ENCODE measurements at regions not wholly inside any gene's neighbourhood (a gene's known extent, or its start where the extent isn't known, plus 50 kb on each side); places are given as distances from the start of the nearest gene placed in this dataset.

DNA sequence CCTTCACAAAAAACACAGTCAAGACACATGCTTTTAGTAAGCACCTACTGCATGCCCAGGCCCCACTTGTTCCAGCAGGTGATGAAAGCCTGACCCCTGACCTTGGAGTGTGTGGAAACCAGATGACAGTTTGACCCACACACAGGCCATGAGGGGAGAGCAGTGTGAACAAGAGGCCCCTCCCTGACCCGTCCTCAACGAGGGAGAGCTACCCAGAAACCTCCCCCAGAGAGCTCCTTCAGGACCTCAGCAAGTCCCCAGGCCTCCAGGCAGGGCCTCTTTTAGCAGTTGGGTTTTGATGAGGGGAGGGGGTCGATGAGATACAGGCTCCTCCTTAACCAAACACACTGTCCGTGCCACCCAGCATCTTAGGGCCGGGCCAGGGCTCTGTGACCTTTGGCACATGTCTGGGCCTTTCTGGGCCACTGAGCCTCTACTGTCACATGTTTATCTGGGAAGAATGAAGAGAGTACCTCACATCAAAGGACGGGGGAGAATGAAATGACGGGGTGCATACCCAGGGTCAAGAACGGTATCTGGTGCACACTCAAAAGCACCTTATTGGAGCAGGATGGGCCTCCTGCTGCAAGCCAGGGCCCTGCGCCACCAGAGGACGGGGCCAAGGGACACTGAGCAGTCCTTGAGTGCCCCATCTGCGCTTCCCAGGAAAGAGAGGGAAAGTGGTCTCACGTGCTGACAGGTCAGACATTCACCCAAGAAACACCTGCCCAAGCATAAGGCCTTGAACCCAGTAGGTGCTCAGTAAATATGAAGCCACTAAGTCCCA lies 202.6 kb upstream of the ZMIZ1 start:
- H3K4me2 ChIP-seq, result no peak overlapping the region
- H3K36me3 ChIP-seq, result no peaks in the 10 kb centered on the region
- H3K4me1 ChIP-seq, result no peaks in the 10 kb centered on the region
- no peak overlapping the region for H3K4me3 ChIP-seq
- H3K27ac ChIP-seq, result no peak overlapping the region
- H3K27me3 ChIP-seq, result no peaks in the 10 kb centered on the region
- no peak overlapping the region for H3K9ac ChIP-seq
- no peaks in the 10 kb centered on the region for H3K9me3 ChIP-seq (replicated peaks in 1 of 11)
- H4K20me1 ChIP-seq, result no peaks in the 10 kb centered on the region
- TF ChIP-seq Cebpa-rat (IDR thresholded peaks at IDR 0.05), result no peak

DNA sequence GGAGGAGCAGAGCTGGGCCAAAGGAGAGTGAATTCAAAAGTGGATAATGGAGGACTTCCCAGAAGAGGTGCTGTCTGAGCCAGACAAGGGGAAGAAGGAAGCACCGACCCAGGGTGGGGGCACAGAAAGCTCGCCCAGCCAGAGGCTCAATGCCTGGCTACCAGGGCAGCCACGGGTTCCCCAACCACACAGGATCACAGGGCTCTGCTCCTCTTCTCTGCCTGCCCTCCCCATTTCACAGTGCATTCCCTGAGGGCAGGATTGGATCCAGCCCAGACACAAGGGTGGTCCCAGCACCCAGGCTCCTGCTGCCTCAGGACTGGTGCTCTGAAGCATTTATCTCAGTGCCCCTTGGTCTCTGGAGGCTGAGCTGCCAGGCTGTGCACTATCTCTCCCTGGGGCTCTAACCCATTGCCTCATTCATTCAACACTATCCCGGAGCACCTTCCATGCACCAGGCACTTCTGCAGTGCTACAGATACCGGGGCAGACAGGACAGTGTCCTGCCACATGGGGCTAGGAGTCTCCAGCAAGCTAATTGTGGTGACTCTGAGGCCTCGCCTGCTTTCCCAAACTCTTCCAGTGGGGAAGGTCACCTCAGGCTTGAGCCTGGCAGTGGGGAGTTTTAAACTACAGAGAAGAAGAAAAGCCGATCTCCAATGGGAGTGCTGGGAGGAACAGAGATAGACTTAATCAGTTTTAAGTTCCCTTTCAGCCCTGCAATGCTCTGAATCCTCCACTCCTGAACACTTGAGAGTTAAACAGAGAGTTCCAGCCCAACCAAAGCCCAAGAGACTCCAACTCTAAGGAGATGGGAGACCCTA lies 201.8 kb upstream of the ZMIZ1 start:
- Histone ChIP-seq H3K27me3 (no peaks in the 10 kb centered on the region), H3K4me3 (no peak overlapping the region), H3K9me3 (replicated peaks in 1 of 11) (no peaks in the 10 kb centered on the region), H3K36me3 (no peaks in the 10 kb centered on the region), H3K4me2 (no peak overlapping the region), H3K27ac (no peak overlapping the region), H3K4me1 (no peaks in the 10 kb centered on the region), H4K20me1 (no peaks in the 10 kb centered on the region), H3K9ac (no peak overlapping the region)
- no peak for TF ChIP-seq Cebpa-rat (IDR thresholded peaks at IDR 0.05)

DNA sequence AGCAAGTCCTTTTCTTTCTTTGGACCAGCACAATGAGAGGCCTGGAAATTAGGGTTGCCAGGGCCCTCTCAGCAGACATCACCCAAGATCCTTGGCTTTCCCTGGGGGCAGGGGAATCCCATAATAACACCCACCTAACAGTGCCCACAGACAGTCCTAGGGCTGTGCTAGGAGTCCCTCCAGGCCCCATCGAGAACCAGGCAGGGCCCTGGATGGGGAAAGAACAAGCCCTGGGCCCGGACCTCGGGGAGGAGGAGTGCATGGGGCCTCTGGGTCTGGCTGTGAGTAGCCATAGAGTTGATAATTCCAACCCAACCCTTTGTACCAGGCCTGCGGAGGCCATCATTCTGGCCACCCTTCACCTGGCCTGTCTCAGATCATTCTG lies 201.2 kb upstream of the ZMIZ1 start:
- Histone ChIP-seq H3K36me3 (no peaks in the 10 kb centered on the region), H3K27me3 (no peaks in the 10 kb centered on the region), H3K4me1 (no peaks in the 10 kb centered on the region), H3K4me2 (no peak overlapping the region), H3K27ac (no peak overlapping the region), H3K9me3 (replicated peaks in 1 of 11) (no peaks in the 10 kb centered on the region), H3K4me3 (no peak overlapping the region), H4K20me1 (no peaks in the 10 kb centered on the region), H3K9ac (no peak overlapping the region)
- no peak for TF ChIP-seq Cebpa-rat (IDR thresholded peaks at IDR 0.05)

DNA sequence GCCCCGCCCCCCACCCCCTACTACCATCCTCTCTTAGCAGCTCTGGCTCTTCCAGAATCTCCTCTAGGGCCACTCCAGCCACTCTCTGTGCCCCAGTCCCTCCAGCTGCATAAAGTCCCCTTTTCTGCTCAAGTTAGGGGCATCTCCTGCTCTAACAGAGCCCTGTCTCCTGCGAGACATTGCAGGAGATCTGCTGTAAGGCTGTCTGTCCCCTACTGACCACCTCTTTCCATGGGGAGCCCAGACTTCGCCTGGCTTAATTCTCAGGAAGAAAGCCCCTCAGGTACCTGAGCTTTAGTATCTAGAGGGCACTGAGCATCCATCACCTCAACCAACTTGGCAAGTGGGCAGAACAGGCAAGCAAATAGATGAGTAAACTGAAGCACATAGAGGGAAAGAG lies 200.7 kb upstream of the ZMIZ1 start:
- no peak for TF ChIP-seq Cebpa-rat (IDR thresholded peaks at IDR 0.05)
- no peaks in the 10 kb centered on the region for H4K20me1 ChIP-seq
- no peaks in the 10 kb centered on the region for H3K4me1 ChIP-seq
- H3K27ac ChIP-seq, result no peak overlapping the region
- no peaks in the 10 kb centered on the region for H3K27me3 ChIP-seq
- no peaks in the 10 kb centered on the region for H3K36me3 ChIP-seq
- H3K4me2 ChIP-seq, result no peak overlapping the region
- no peaks in the 10 kb centered on the region for H3K9me3 ChIP-seq (replicated peaks in 1 of 11)
- no peak overlapping the region for H3K4me3 ChIP-seq
- no peak overlapping the region for H3K9ac ChIP-seq

DNA sequence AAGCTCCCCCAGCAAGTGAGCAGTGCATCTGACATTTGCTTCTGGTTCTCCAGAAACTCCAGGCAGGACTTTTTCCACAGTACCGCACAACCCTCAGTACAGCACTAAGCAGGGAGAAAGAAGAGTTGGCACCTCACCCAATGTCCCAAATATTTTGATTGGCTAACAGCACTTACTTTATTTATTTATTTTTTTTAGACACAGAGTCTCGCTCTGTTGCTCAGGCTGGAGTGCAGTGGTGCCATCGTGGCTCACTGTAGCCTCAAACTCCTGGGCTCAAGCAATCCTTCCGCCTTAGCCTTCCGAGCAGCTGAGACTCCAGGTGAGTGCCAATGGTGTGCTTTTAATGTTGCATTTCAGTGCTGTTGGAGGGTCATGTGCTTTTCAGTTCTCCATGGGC lies 200.3 kb upstream of the ZMIZ1 start:
- H3K4me2 ChIP-seq, result no peak overlapping the region
- no peaks in the 10 kb centered on the region for H3K4me1 ChIP-seq
- H4K20me1 ChIP-seq, result no peaks in the 10 kb centered on the region
- H3K9ac ChIP-seq, result no peak overlapping the region
- no peaks in the 10 kb centered on the region for H3K9me3 ChIP-seq (replicated peaks in 1 of 11)
- no peak for TF ChIP-seq Cebpa-rat (IDR thresholded peaks at IDR 0.05)
- no peak overlapping the region for H3K27ac ChIP-seq
- H3K36me3 ChIP-seq, result no peaks in the 10 kb centered on the region
- no peaks in the 10 kb centered on the region for H3K27me3 ChIP-seq
- H3K4me3 ChIP-seq, result no peak overlapping the region

DNA sequence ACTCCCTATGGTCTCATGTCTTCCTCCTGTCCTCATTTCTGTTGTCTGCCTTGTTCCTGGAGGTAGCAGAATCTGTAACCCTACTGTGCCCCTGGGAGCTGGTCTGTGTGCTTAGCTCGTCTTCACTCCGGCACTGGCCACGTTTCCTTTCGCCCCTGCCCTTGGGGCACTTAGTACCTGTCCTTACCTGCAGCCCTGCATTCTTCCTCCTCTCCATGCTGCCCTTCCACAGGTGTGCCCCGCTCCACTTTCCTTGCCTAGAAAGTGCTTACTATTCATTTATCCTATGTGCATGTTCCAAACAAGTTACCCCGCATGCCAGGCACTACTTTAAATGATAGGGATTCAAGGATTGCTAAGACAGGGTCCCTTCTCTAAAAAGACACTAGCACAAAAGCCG lies 199.9 kb upstream of the ZMIZ1 start:
- no peak for TF ChIP-seq Cebpa-rat (IDR thresholded peaks at IDR 0.05)

DNA sequence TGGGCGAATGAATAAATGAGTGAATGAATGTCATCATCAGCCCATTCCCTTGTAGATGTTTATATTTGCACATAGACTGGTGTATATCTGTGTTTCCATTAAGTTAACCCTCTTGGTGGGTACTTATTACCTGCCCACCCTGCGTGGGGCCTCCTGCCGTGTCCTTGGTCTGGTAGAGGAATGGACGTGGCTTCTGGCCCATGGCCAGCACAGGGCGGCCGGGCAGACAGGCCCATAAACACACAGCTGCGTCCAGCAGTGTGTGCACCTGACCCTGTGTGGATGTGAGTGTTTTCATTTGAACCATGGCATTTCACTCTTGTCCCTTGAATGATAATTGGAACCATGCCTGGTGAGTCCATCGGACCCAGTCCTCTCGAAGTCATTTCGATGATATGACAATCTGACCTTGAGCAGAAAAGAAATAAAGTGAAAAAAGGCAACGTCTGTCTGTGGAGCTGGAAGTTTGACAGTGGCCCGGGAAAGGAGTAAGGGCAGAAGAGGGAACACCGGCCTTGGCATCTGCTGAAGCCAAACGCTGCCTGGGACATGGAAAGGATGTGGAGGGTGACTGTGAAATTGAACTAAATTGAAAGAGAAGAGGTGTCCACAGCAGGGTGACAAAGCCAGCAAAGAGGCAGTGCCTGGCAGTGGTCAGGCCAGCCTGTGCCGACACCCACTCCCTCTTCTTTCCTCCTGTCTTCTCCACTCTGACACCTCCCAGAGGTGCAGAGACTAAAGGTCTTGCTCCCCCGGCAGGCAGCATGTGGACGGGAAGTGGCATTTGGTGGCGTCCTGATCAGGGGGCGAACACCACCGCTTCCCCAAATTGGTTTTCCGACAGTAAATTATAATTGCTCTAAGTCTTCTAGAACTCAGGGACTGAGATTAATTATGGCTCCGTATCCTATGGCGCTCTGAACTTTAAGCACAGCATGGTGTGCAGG lies 199.0 kb upstream of the ZMIZ1 start:
- no peak overlapping the region for H3K4me3 ChIP-seq
- no peaks in the 10 kb centered on the region for H3K9me3 ChIP-seq (replicated peaks in 1 of 11)
- H3K4me2 ChIP-seq, result no peak overlapping the region
- no peaks in the 10 kb centered on the region for H3K36me3 ChIP-seq
- TF ChIP-seq Cebpa-rat (IDR thresholded peaks at IDR 0.05), result no peak
- no peak overlapping the region for H3K9ac ChIP-seq
- no peak overlapping the region for H3K27ac ChIP-seq
- H4K20me1 ChIP-seq, result no peaks in the 10 kb centered on the region
- H3K4me1 ChIP-seq, result no peaks in the 10 kb centered on the region
- no peaks in the 10 kb centered on the region for H3K27me3 ChIP-seq

More for the DNA sequence above, 199.9 kb upstream of the ZMIZ1 start:
- H3K27ac ChIP-seq, result no peak overlapping the region
- H3K27me3 ChIP-seq, result no peaks in the 10 kb centered on the region
- no peak overlapping the region for H3K9ac ChIP-seq
- H3K4me2 ChIP-seq, result no peak overlapping the region
- no peaks in the 10 kb centered on the region for H3K9me3 ChIP-seq (replicated peaks in 1 of 11)
- no peak overlapping the region for H3K4me3 ChIP-seq
- H3K4me1 ChIP-seq, result no peaks in the 10 kb centered on the region
- no peaks in the 10 kb centered on the region for H3K36me3 ChIP-seq
- H4K20me1 ChIP-seq, result no peaks in the 10 kb centered on the region

DNA sequence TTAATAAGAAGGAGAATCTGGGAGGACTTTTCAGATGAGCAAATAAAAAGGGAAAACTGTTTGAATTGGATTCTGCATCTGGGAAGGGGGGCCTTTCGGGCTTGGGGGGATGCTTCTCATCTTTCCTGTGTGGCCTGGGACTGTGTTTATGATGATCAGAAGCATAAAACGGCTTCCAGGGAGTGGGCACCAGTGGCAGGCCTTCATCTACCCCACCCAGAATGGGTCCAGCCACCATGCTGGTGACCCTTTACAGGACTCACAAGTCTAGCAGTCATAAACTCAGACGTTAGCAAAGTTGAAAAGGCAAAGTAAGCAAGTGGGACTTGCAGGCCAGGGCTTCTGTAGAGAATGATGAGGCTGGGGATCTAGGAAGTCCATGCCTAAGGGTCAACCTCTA lies 198.3 kb upstream of the ZMIZ1 start:
- Histone ChIP-seq H3K4me2 (no peak overlapping the region), H3K27ac (no peak overlapping the region), H3K36me3 (no peaks in the 10 kb centered on the region), H3K9me3 (replicated peaks in 1 of 11) (no peaks in the 10 kb centered on the region), H4K20me1 (no peaks in the 10 kb centered on the region), H3K9ac (no peak overlapping the region), H3K4me1 (no peaks in the 10 kb centered on the region), H3K27me3 (no peaks in the 10 kb centered on the region), H3K4me3 (no peak overlapping the region)
- no peak for TF ChIP-seq Cebpa-rat (IDR thresholded peaks at IDR 0.05)

DNA sequence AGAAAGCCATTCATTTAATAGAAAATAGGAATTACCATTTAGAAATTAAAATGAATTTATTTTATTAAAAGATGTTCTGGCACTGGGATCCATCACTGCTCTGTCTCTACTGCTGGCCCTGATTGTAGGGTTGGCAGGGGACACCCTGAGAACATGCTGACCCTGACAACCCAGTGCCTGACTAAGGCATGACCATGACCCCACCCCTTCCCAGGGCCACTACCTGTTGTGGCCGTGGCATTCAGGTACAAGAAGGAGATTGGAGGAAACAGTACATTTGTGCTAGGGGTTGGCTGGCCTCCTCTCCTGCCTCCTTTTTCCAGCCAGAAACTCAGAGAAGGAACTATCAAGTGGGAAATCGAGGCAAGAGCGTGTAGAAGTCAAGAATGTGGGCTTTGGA lies 197.0 kb upstream of the ZMIZ1 start:
- Histone ChIP-seq H3K4me1 (no peaks in the 10 kb centered on the region), H3K36me3 (no peaks in the 10 kb centered on the region), H3K4me2 (no peak overlapping the region), H3K4me3 (no peak overlapping the region), H3K27me3 (no peaks in the 10 kb centered on the region), H3K9me3 (replicated peaks in 1 of 11) (no peaks in the 10 kb centered on the region), H3K9ac (no peak overlapping the region), H3K27ac (no peak overlapping the region), H4K20me1 (no peaks in the 10 kb centered on the region)
- TF ChIP-seq Cebpa-rat (IDR thresholded peaks at IDR 0.05), result no peak

All from BLaER1 treated with 17β-estradiol and CSF1 and Interleukin-3, amounts not matched to agents 10 nM and 100 nM (cell line).